ENCODE measurements at regions not wholly inside any gene's neighbourhood (a gene's known extent, or its start where the extent isn't known, plus 50 kb on each side); places are given as distances from the start of the nearest gene placed in this dataset.

DNA sequence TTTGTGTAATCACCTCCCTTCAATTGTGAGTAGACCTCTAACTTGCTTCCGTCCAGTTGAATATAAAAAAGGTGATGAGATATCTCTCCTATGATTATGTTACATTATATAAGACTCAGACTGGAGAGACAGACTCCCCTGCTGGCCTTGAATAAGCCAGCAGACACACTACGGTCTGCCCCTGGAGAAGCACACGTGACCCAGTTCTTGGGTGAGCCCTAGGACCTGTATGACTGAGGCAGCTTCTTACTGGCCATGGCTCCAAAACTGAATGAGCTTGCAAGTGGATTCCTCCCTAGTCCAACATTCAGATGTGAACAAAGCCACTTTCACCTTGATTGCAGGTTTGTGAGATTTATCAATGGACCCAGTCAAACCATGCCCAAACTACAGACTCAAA lies 427.9 kb upstream of the DCN start:
- H3K4me3 Mint-ChIP-seq = no peak overlapping the region
- H3K27me3 Mint-ChIP-seq = no peaks in the 10 kb centered on the region
- no peak overlapping the region for H3K27ac Mint-ChIP-seq
- peaks cover 18% of the 10 kb centered on the region for H3K4me1 Mint-ChIP-seq (ENCODE audit: low read depth)
- no peaks in the 10 kb centered on the region for H3K36me3 Mint-ChIP-seq (ENCODE audit: low read depth)
- DNase-seq = no peak
- no peaks in the 10 kb centered on the region for H3K9me3 Mint-ChIP-seq

DNA sequence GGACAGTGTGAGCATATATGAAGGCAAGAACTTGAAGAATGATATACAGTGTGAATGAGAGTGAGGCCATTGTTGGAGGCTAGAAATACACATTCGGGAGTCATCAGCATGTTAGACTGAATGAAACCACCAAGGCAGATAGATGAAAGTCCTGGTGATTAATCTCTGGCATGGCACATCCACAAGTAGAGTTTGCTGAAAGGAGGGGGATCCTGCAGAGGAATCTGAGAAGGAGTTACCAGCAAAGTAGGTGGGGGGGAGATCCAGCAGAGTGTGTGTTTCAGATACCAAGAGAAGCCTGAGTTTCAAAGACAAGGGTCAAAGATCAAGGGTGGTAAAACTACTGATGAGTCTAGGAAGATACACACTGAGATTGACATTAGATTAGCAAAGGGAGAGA lies 426.7 kb upstream of the DCN start:
- Mint-ChIP-seq H3K27me3 (no peaks in the 10 kb centered on the region), H3K27ac (no peak overlapping the region), H3K9me3 (no peaks in the 10 kb centered on the region), H3K36me3 (ENCODE audit: low read depth) (no peaks in the 10 kb centered on the region), H3K4me3 (no peak overlapping the region), H3K4me1 (ENCODE audit: low read depth) (peaks cover 18% of the 10 kb centered on the region)
- no peak for DNase-seq

GRCh38 chr12:91608542-91608941 lies 425.9 kb upstream of the DCN start:
- DNase-seq = no peak
- Mint-ChIP-seq H3K9me3 (no peaks in the 10 kb centered on the region), H3K4me3 (no peak overlapping the region), H3K36me3 (ENCODE audit: low read depth) (no peaks in the 10 kb centered on the region), H3K27me3 (no peaks in the 10 kb centered on the region), H3K27ac (no peak overlapping the region), H3K4me1 (ENCODE audit: low read depth) (peaks cover 18% of the 10 kb centered on the region)

GRCh38 chr12:91606662-91607377 lies 424.2 kb upstream of the DCN start:
- peaks cover 18% of the 10 kb centered on the region for H3K4me1 Mint-ChIP-seq (ENCODE audit: low read depth)
- DNase-seq = no peak
- no peaks in the 10 kb centered on the region for H3K27me3 Mint-ChIP-seq
- no peaks in the 10 kb centered on the region for H3K36me3 Mint-ChIP-seq (ENCODE audit: low read depth)
- no peaks in the 10 kb centered on the region for H3K9me3 Mint-ChIP-seq
- H3K27ac Mint-ChIP-seq = no peak overlapping the region
- no peak overlapping the region for H3K4me3 Mint-ChIP-seq

- peaks cover 3% of the 10 kb centered on the region for H3K9me3 Mint-ChIP-seq
- no peaks in the 10 kb centered on the region for H3K36me3 Mint-ChIP-seq (ENCODE audit: low read depth)
- DNase-seq = no peak
- no peaks in the 10 kb centered on the region for H3K27me3 Mint-ChIP-seq
- no peak overlapping the region for H3K4me3 Mint-ChIP-seq
- no peak overlapping the region for H3K27ac Mint-ChIP-seq
- peaks cover 14% of the 10 kb centered on the region for H3K4me1 Mint-ChIP-seq (ENCODE audit: low read depth)
Measured at GRCh38 chr12:91604897-91605296, 422.3 kb upstream of the DCN start.

DNA sequence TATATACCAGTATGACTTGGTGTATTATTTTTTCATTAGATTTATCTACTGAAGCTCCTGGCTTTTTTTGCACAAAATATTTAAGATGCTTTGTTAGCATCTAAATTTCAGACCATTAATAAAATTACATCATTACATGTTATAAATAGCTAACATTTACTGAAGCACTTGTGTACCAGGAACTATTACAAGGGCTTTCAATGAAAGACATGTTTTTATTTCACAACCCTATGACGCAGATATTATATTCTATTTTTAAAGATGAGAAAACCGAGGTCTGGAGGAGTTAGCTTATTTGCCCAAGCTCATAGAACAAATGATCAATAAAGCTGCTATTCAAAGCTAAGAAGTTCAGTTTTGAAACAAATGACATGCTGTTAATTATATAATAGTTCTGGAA lies 420.4 kb upstream of the DCN start:
- DNase-seq = no peak
- peaks cover 2% of the 10 kb centered on the region for H3K4me1 Mint-ChIP-seq (ENCODE audit: low read depth)
- no peaks in the 10 kb centered on the region for H3K27me3 Mint-ChIP-seq
- H3K9me3 Mint-ChIP-seq = peaks cover 8% of the 10 kb centered on the region
- peaks cover 4% of the 10 kb centered on the region for H3K36me3 Mint-ChIP-seq (ENCODE audit: low read depth)
- no peak overlapping the region for H3K4me3 Mint-ChIP-seq
- H3K27ac Mint-ChIP-seq = no peak overlapping the region

DNA sequence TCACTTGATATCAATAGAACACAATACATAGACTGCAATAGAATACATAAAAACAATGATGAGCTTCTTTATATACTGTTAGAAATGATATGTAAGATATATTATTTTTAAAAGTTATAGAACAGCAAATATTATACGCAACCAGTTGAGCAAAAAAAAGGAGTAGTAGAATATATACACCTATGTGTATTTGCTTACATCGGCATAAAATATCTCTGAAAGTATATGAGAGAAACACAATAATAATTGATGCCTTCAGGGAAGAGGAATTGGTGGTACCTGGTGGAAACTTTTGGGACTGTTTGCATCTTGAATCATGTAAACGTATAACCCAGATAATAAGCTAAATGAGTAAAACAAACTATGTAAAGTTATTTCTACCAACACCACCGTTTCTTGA lies 418.4 kb upstream of the DCN start:
- Mint-ChIP-seq H3K27ac (no peak overlapping the region), H3K27me3 (no peaks in the 10 kb centered on the region)

DNA sequence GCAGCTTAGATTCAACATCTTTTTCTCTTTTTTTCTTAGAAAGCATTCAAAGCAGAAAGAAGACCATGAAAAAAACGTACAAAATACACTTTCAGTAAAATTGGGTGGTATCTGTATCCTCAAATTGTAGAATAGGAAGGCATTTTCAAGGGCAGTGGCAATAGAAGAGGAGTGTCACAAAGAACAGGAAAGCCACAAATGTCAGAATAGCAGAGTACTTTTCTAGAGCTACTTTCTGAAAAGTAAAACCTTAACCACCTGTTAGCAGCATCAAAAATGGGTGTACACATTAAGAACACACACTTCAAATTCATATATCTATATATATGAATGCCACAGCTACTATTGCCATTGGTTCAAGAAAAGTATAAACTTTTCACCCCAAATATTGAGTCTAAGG lies 412.1 kb upstream of the DCN start:
- Mint-ChIP-seq H3K27ac (no peak overlapping the region), H3K36me3 (ENCODE audit: low read depth) (peaks cover 4% of the 10 kb centered on the region), H3K4me1 (ENCODE audit: low read depth) (peaks cover 12% of the 10 kb centered on the region), H3K9me3 (peaks cover 7% of the 10 kb centered on the region), H3K27me3 (no peaks in the 10 kb centered on the region), H3K4me3 (no peak overlapping the region)
- no peak for DNase-seq

More for the DNA sequence above, 418.4 kb upstream of the DCN start:
- no peak for DNase-seq
- Mint-ChIP-seq H3K36me3 (ENCODE audit: low read depth) (peaks cover 4% of the 10 kb centered on the region), H3K4me3 (no peak overlapping the region), H3K9me3 (peaks cover 10% of the 10 kb centered on the region), H3K4me1 (ENCODE audit: low read depth) (no peaks in the 10 kb centered on the region)

DNA sequence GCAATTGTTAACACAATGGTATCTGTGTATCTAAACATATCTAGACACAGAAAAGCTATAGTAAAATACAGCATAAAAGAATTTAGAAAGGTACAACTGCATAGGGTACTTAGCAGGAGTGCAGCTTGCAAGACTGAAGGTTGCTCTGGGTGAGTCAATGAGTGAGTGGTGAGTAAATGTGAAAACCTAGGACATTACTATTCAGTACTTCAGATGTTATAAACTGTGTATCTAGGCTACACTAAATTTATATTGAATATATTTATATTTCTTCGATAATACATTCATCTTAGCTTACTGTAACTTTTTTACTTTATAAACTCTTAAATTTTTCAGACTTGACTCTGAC lies 409.0 kb upstream of the DCN start:
- no peak for DNase-seq
- peaks cover 17% of the 10 kb centered on the region for H3K4me1 Mint-ChIP-seq (ENCODE audit: low read depth)
- no peak overlapping the region for H3K27ac Mint-ChIP-seq
- no peaks in the 10 kb centered on the region for H3K27me3 Mint-ChIP-seq
- no peaks in the 10 kb centered on the region for H3K36me3 Mint-ChIP-seq (ENCODE audit: low read depth)
- H3K4me3 Mint-ChIP-seq = no peak overlapping the region
- no peaks in the 10 kb centered on the region for H3K9me3 Mint-ChIP-seq

DNA sequence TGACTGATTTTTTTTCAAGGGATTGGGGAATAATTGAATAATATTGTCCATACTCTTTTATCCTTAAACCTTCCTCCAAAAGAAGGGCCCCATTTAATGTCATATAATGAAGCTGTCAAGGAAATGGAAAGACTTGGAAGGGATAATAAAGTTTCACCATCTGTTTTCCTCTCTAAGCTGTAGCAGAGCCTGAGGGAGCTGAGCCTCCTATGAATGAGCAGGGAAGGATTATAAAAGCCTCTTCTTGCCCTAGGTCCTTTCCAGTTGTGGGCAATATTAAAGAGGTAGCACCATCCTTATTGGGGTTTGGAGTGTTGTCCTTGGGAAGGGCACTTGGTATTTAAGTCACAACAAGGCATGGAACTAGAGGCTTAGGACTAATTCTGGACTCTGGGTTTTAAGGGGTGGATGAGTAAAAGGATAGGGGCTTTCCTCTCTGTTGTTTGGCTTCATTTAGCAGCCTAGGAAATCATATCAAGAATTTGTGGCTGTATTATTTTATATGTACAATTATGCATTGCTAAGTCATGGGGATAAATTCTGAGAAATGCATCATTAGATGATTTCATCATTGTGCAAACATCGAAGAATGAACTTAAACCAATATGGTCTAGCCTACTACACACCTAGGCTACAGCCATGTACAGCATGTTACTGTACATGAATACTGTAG lies 408.5 kb upstream of the DCN start:
- Mint-ChIP-seq H3K4me3 (no peak overlapping the region), H3K27me3 (no peaks in the 10 kb centered on the region), H3K27ac (no peak overlapping the region), H3K9me3 (no peaks in the 10 kb centered on the region), H3K36me3 (ENCODE audit: low read depth) (no peaks in the 10 kb centered on the region), H3K4me1 (ENCODE audit: low read depth) (peaks cover 17% of the 10 kb centered on the region)
- DNase-seq = no peak

DNA sequence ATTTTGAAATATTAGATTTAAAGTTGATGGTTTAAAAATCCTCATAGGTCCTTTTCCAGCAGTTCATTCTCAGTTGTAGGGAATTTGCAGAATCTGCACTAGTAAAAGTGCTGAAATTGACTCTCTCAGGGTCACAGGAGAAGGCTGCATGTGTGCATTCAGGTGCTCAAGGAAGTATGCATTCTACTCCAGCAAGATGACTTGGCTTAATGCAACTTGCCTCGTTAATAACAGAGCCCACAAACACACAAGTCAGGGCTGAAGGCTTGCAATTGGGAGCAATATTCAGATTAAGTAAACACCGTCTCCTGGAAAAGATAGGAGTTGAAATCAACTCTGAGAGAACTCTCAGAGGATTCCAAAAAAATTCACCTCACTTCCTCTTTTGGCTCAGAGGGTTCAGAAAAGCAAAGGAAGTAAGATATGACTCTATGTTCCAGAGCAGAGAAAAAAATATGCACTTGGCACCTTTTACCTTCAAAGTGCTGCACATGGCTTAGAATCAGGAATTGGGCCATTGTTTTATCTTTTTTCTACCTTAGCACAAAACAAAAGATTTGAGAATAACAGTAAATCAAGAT lies 406.3 kb upstream of the DCN start:
- no peaks in the 10 kb centered on the region for H3K36me3 Mint-ChIP-seq (ENCODE audit: low read depth)
- no peak overlapping the region for H3K27ac Mint-ChIP-seq
- no peak for DNase-seq
- H3K27me3 Mint-ChIP-seq = no peaks in the 10 kb centered on the region
- peaks cover 23% of the 10 kb centered on the region for H3K4me1 Mint-ChIP-seq (ENCODE audit: low read depth)
- H3K9me3 Mint-ChIP-seq = no peaks in the 10 kb centered on the region
- H3K4me3 Mint-ChIP-seq = no peak overlapping the region

DNA sequence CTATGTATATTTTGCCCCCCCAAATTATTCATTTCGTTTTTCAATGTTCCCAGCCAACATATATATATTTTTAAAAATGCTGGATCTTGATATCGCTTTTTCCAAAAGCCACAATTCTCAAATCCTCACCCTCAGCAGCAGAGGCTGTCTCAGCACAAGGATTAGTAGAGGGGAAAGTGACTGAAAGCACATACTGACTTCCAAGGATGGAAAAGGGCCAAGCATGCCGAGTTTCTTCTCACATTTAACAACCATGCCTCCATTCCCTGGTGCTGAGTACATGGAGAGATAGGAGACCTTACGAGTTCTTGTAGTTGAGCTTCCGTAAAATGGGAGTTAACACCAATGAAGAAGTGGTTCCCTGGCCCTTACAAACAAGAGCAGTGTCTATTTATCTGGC lies 403.4 kb upstream of the DCN start:
- no peak overlapping the region for H3K27ac Mint-ChIP-seq
- DNase-seq = no peak
- H3K27me3 Mint-ChIP-seq = no peaks in the 10 kb centered on the region
- peaks cover 17% of the 10 kb centered on the region for H3K4me1 Mint-ChIP-seq (ENCODE audit: low read depth)
- H3K9me3 Mint-ChIP-seq = no peaks in the 10 kb centered on the region
- no peak overlapping the region for H3K4me3 Mint-ChIP-seq
- H3K36me3 Mint-ChIP-seq (ENCODE audit: low read depth) = no peaks in the 10 kb centered on the region

- H3K27ac Mint-ChIP-seq = no peak overlapping the region
- DNase-seq = no peak
- no peaks in the 10 kb centered on the region for H3K27me3 Mint-ChIP-seq
- no peaks in the 10 kb centered on the region for H3K9me3 Mint-ChIP-seq
- no peaks in the 10 kb centered on the region for H3K36me3 Mint-ChIP-seq (ENCODE audit: low read depth)
- no peak overlapping the region for H3K4me3 Mint-ChIP-seq
- peaks cover 23% of the 10 kb centered on the region for H3K4me1 Mint-ChIP-seq (ENCODE audit: low read depth)
Measured at GRCh38 chr12:91582811-91583210, 400.2 kb upstream of the DCN start.

- no peaks in the 10 kb centered on the region for H3K36me3 Mint-ChIP-seq (ENCODE audit: low read depth)
- no peaks in the 10 kb centered on the region for H3K9me3 Mint-ChIP-seq
- H3K27ac Mint-ChIP-seq = no peak overlapping the region
- no peak overlapping the region for H3K4me3 Mint-ChIP-seq
- peaks cover 20% of the 10 kb centered on the region for H3K4me1 Mint-ChIP-seq (ENCODE audit: low read depth)
- no peaks in the 10 kb centered on the region for H3K27me3 Mint-ChIP-seq
- no peak for DNase-seq
Measured at GRCh38 chr12:91579516-91580263, 397.1 kb upstream of the DCN start.

Data from activated T-cell treated with anti-CD3 and anti-CD28 coated beads, Interleukin-2, amount 50 U/mL, for 24 hours (primary cell).